ENCODE measurements at regions not wholly inside any gene's neighbourhood (a gene's known extent, or its start where the extent isn't known, plus 50 kb on each side); places are given as distances from the start of the nearest gene placed in this dataset.

DNA sequence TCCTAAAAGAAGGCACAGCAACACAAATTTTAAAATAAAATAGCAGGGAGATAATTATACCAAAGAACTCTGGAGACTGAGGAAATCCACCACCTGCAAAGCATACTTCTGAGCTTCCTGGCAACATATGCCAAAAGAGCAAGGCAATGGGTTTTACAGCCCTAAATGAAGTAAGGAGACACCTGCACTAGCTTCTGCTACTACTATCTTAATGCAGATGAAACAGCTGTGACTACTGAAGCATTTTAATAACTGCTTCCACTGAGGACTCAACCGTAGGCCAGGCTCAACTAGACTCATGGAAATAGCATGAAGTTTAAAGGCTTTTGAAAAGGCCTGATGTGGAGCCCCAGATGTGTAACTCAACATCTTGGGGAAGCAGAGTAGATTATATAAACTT, 820.1 kb upstream of the AMELY start:
- no peaks in the 10 kb centered on the region for H3K9me3 ChIP-seq
- no peak overlapping the region for H3K27ac ChIP-seq
- no peak for DNase-seq
- no peak overlapping the region for H3K4me3 ChIP-seq
- WGBS, 5 donors: 71 to 82% (median 77%) methylated on average over 1 of the region's 1 CpG; no CpG with 5 or more reads in 2 of the 5 donors
- H3K36me3 ChIP-seq: no peaks in the 10 kb centered on the region
- TF ChIP-seq POLR2A (IDR thresholded peaks at IDR 0.05) (no peak), POLR2AphosphoS5 (IDR thresholded peaks at IDR 0.05) (no peak)
- TF ChIP-seq, protein P1, sequence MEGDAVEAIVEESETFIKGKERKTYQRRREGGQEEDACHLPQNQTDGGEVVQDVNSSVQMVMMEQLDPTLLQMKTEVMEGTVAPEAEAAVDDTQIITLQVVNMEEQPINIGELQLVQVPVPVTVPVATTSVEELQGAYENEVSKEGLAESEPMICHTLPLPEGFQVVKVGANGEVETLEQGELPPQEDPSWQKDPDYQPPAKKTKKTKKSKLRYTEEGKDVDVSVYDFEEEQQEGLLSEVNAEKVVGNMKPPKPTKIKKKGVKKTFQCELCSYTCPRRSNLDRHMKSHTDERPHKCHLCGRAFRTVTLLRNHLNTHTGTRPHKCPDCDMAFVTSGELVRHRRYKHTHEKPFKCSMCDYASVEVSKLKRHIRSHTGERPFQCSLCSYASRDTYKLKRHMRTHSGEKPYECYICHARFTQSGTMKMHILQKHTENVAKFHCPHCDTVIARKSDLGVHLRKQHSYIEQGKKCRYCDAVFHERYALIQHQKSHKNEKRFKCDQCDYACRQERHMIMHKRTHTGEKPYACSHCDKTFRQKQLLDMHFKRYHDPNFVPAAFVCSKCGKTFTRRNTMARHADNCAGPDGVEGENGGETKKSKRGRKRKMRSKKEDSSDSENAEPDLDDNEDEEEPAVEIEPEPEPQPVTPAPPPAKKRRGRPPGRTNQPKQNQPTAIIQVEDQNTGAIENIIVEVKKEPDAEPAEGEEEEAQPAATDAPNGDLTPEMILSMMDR (IDR thresholded peaks at IDR 0.05 in 8 of 11, conservative IDR thresholded peaks at IDR 0.05 in 3 of 11): no peak
- H3K4me1 ChIP-seq: peaks cover 0 to 33% (median 4%) of the 10 kb centered on the region in 6 donors
- no peaks in the 10 kb centered on the region for H3K27me3 ChIP-seq (replicated peaks in 1 of 7)
- intact Hi-C loops (cut with DNase I; ENCODE audit: low total_unique reads): no loop called here

DNA sequence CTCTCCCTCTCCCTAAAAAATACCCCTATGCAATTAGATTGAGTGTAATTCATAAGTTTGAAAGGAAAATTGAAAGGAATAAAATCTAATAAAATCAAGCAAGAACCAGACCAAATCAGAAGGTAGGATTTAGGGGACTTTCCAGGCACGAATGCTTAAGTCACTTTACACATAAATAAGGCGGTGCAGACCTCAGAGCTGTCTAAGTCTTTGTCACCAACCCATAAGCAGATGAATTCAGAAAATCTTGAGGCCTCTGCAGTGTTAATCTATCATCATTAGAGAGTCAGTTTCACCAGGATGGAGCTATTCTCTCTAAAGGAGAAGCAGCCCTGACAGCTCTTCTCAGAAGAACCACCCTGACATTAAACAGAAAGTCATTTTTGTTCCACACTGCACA, 819.1 kb upstream of the AMELY start:
- Histone ChIP-seq H3K27me3 (replicated peaks in 1 of 7) (no peaks in the 10 kb centered on the region), H3K27ac (peak overlapping the region in 2 of 8 donors; percentile 63 to 75), H3K36me3 (no peaks in the 10 kb centered on the region), H3K4me1 (peaks cover 0 to 33% (median 4%) of the 10 kb centered on the region in 6 donors), H3K9me3 (no peaks in the 10 kb centered on the region), H3K4me3 (no peak overlapping the region)
- DNase-seq: no peak
- WGBS, 5 donors: 54 to 75% (median 70%) methylated on average over 2 of the region's 2 CpGs; no CpG with 5 or more reads in 2 of the 5 donors
- no peak for TF ChIP-seq POLR2A (IDR thresholded peaks at IDR 0.05)
- TF ChIP-seq, protein P1 (IDR thresholded peaks at IDR 0.05 in 8 of 11, conservative IDR thresholded peaks at IDR 0.05 in 3 of 11): no peak
- TF ChIP-seq POLR2AphosphoS5 (IDR thresholded peaks at IDR 0.05): no peak
- intact Hi-C loops (cut with DNase I; ENCODE audit: low total_unique reads): no loop called here

DNA sequence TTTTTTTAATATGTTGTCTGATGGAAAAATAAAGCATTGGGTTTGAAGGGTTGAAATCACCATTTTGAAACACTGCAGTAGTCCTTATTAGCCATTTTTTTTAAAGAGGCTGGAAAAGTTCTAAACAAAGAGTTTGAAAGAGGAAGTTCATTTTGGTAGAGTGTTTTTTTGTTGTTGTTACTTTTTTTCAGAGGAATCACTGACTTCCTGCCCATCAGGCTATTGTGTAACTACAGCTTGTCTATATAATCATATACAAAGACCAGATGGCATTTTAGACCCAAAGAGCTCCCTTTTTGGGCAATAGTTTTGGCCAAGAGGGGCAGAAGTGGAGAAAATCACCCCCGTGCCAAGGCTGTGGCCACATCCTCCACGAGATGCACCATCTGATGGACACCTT, 818.5 kb upstream of the AMELY start:
- intact Hi-C loops (cut with DNase I; ENCODE audit: low total_unique reads): no loop called here
- H3K27ac ChIP-seq: peak overlapping the region in 2 of 8 donors; percentile 63 to 75
- no peak for TF ChIP-seq POLR2A (IDR thresholded peaks at IDR 0.05)
- no peak for TF ChIP-seq POLR2AphosphoS5 (IDR thresholded peaks at IDR 0.05)
- TF ChIP-seq, protein P1 (IDR thresholded peaks at IDR 0.05 in 8 of 11, conservative IDR thresholded peaks at IDR 0.05 in 3 of 11): no peak
- DNase-seq: no peak
- no peaks in the 10 kb centered on the region for H3K27me3 ChIP-seq (replicated peaks in 1 of 7)
- H3K36me3 ChIP-seq: no peaks in the 10 kb centered on the region
- peaks cover 0 to 35% (median 4%) of the 10 kb centered on the region in 6 donors for H3K4me1 ChIP-seq
- no peak overlapping the region for H3K4me3 ChIP-seq
- H3K9me3 ChIP-seq: no peaks in the 10 kb centered on the region
- WGBS, 5 donors: 30 to 38% (median 35%) methylated on average over 2 of the region's 2 CpGs; no CpG with 5 or more reads in 2 of the 5 donors

DNA sequence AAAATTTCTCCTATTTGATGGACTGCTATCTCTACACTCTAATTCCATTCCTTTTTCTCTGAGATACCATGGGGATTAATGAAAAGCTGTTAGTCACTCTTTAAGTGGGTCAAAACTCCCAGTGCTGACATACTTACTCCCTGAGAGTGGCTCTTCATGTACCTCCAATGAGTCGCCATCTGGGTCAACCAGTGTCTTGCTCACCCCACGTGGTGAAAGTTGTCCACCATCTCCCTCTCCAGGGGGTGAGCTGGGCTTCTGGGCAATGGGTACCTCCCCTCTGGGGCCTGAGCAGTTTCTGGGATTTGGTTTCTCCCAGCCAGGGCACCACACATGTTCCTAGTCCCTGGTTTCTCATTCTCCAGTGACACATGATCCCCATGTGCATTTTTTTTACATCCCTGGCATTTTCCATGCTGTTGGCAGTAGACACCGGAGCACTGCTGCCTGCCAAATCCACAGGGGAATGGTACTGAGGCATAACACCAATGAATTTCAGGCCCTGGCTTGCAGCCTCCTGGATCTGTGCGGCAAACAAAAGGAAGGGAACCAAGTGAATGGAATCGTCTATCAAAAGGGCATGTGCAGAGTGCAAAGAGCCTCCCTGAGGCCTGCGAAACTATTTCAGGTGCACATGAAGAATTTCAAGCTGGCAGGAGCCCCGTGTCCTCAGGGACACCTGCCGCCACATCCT, 817.9 kb upstream of the AMELY start:
- intact Hi-C loops (cut with DNase I; ENCODE audit: low total_unique reads): no loop called here
- 63 to 71% (median 71%) methylated on average over 7 to 8 of the region's 8 CpGs; no CpG with 5 or more reads in 2 of the 5 donors for WGBS, 5 donors
- TF ChIP-seq POLR2AphosphoS5 (IDR thresholded peaks at IDR 0.05) (no peak), POLR2A (IDR thresholded peaks at IDR 0.05) (no peak)
- TF ChIP-seq, protein P1 (IDR thresholded peaks at IDR 0.05 in 8 of 11, conservative IDR thresholded peaks at IDR 0.05 in 3 of 11): no peak
- H3K9me3 ChIP-seq: no peaks in the 10 kb centered on the region
- peaks cover 0 to 41% (median 4%) of the 10 kb centered on the region in 6 donors for H3K4me1 ChIP-seq
- no peaks in the 10 kb centered on the region for H3K27me3 ChIP-seq (replicated peaks in 1 of 7)
- peak overlapping the region in 2 of 8 donors; percentile 63 to 75 for H3K27ac ChIP-seq
- no peak overlapping the region for H3K4me3 ChIP-seq
- no peak for DNase-seq
- no peaks in the 10 kb centered on the region for H3K36me3 ChIP-seq
